Right atrium auricular region (tissue), 2 donors: ENCODE measurements at regions not wholly inside any gene's neighbourhood (a gene's known extent, or its start where the extent isn't known, plus 50 kb on each side); places are given as distances from the start of the nearest gene placed in this dataset.
A peak's percentile ranks its signal among the peaks of the same experiment; 100 is the strongest.

ENCODE experiments used
- DNase-seq: peaks from one replicate; pipeline ENCODE4 v3.0.0-alpha.2; 2019; ENCODE audit warnings: low spot score
- H3K27ac ChIP-seq, 2 donors: fragments of 200-600 bp; sonication (generic); 1 replicate in 1 of 2; 2 replicates in 1 of 2; pipeline ENCODE4 v1.5.1; 2016 to 2019
- H3K27me3 ChIP-seq, 2 donors: fragments of 200-600 bp; sonication (generic); one replicate each; pipeline versions ENCODE4 v1.5.1 to v1.6.0; 2017 to 2019
- H3K36me3 ChIP-seq: fragments of 200-600 bp; sonication (generic); one replicate; pipeline ENCODE4 v1.5.1; 2016
- H3K4me1 ChIP-seq, 2 donors: fragments of 200-600 bp; sonication (generic); one replicate each; pipeline versions ENCODE4 v1.5.1 to v1.6.0; 2017 to 2019
- H3K4me3 ChIP-seq, 2 donors: fragments of 200-600 bp; sonication (generic); 1 replicate in 1 of 2; 2 replicates in 1 of 2; pipeline ENCODE4 v1.5.1; 2017 to 2019; ENCODE audit warnings: mild to moderate bottlenecking in 1 of 2, moderate library complexity in 1 of 2
- H3K9me3 ChIP-seq, 2 donors: fragments of 200-600 bp; sonication (generic); one replicate each; pipeline ENCODE4 v1.5.1; 2019
- CTCF ChIP-seq, 2 donors: fragments of 200-600 bp; sonication (generic); IDR thresholded peaks; one replicate each; pipeline ENCODE4 v1.5.1; 2019; ENCODE audit warnings: antibody characterized with exemption in 2 of 2

- H3K9me3 ChIP-seq: no peaks in the 10 kb centered on the region
- peak; percentile 26 for DNase-seq
- no peak for TF ChIP-seq CTCF (IDR thresholded peaks at IDR 0.05)
These were observed 138.9 kb downstream of the HMX1 start for GRCh38 chr4:8732681-8733243.

GRCh38 chr4:8732092-8732491 lies 139.5 kb downstream of the CPZ start:
- no peaks in the 10 kb centered on the region for H3K27me3 ChIP-seq
- no peak overlapping the region for H3K4me3 ChIP-seq
- no peaks in the 10 kb centered on the region for H3K9me3 ChIP-seq
- no peak for TF ChIP-seq CTCF (IDR thresholded peaks at IDR 0.05)
- H3K36me3 ChIP-seq: no peaks in the 10 kb centered on the region
- H3K27ac ChIP-seq: no peak overlapping the region
- peak; percentile 23 for DNase-seq
- no peaks in the 10 kb centered on the region for H3K4me1 ChIP-seq

More at GRCh38 chr4:8732681-8733243, 138.9 kb downstream of the HMX1 start:
- Histone ChIP-seq H3K27me3 (no peaks in the 10 kb centered on the region), H3K27ac (no peak overlapping the region), H3K4me1 (no peaks in the 10 kb centered on the region), H3K36me3 (no peaks in the 10 kb centered on the region), H3K4me3 (no peak overlapping the region)

- H3K4me1 ChIP-seq: no peaks in the 10 kb centered on the region
- no peaks in the 10 kb centered on the region for H3K27me3 ChIP-seq
- no peaks in the 10 kb centered on the region for H3K9me3 ChIP-seq
- H3K27ac ChIP-seq: no peak overlapping the region
- H3K36me3 ChIP-seq: no peaks in the 10 kb centered on the region
- TF ChIP-seq CTCF (IDR thresholded peaks at IDR 0.05): no peak
- H3K4me3 ChIP-seq: no peak overlapping the region
- DNase-seq: peak; percentile 38
These were observed 138.8 kb downstream of the CPZ start for GRCh38 chr4:8731364-8731763.

- Histone ChIP-seq H3K9me3 (no peaks in the 10 kb centered on the region), H3K4me3 (no peak overlapping the region), H3K27me3 (no peaks in the 10 kb centered on the region), H3K27ac (no peak overlapping the region), H3K36me3 (no peaks in the 10 kb centered on the region), H3K4me1 (no peaks in the 10 kb centered on the region)
- no peak for TF ChIP-seq CTCF (IDR thresholded peaks at IDR 0.05)
- DNase-seq: no peak
These were observed 138.1 kb downstream of the CPZ start for GRCh38 chr4:8730681-8731080.

- Histone ChIP-seq H3K27me3 (no peaks in the 10 kb centered on the region), H3K27ac (no peak overlapping the region), H3K4me3 (no peak overlapping the region), H3K9me3 (no peaks in the 10 kb centered on the region), H3K4me1 (no peaks in the 10 kb centered on the region), H3K36me3 (no peaks in the 10 kb centered on the region)
- DNase-seq: peak; percentile 36
- no peak for TF ChIP-seq CTCF (IDR thresholded peaks at IDR 0.05)
These were observed 137.6 kb downstream of the CPZ start for GRCh38 chr4:8730159-8730558.
